H9 (cell line): ENCODE measurements at regions not wholly inside any gene's neighbourhood (a gene's known extent, or its start where the extent isn't known, plus 50 kb on each side); places are given as distances from the start of the nearest gene placed in this dataset.

ENCODE experiments used
- DNase-seq: peaks from one replicate; pipeline ENCODE4 v3.0.0-alpha.2; 2017
- H2AFZ ChIP-seq: one replicate; pipeline ENCODE4 v1.6.1; 2013; ENCODE audit warnings: mild to moderate bottlenecking, low read length, control low read depth, moderate library complexity
- H2AK5ac ChIP-seq: 2 replicates; pipeline ENCODE4 v1.6.1; 2013; ENCODE audit warnings: low read length, control low read depth, mixed read lengths; ENCODE audit not compliant: insufficient read length
- H2BK120ac ChIP-seq: one replicate; pipeline ENCODE4 v1.6.1; 2013; ENCODE audit warnings: low read depth, mild to moderate bottlenecking, low read length, control low read depth, inconsistent platforms; ENCODE audit not compliant: poor library complexity, severe bottlenecking
- H2BK12ac ChIP-seq: 2 replicates; pipeline ENCODE4 v1.6.1; 2013; ENCODE audit warnings: low read length, control low read depth, mixed read lengths, low read depth; ENCODE audit not compliant: insufficient read length
- H2BK15ac ChIP-seq: 2 replicates; pipeline ENCODE4 v1.6.1; 2013; ENCODE audit warnings: low read depth, low read length, control low read depth
- H2BK20ac ChIP-seq: one replicate; pipeline ENCODE4 v1.6.1; 2013; ENCODE audit warnings: low read depth, mild to moderate bottlenecking, low read length, control low read depth, inconsistent platforms; ENCODE audit not compliant: poor library complexity, severe bottlenecking
- H2BK5ac ChIP-seq: 2 replicates; pipeline ENCODE4 v1.6.1; 2013; ENCODE audit warnings: low read length, control low read depth, mixed read lengths; ENCODE audit not compliant: insufficient read length
- H3K14ac ChIP-seq: 2 replicates; pipeline ENCODE4 v1.6.1; 2013; ENCODE audit warnings: low read length, control low read depth; ENCODE audit not compliant: insufficient read depth
- H3K18ac ChIP-seq: 2 replicates; pipeline ENCODE4 v1.6.1; 2013; ENCODE audit warnings: low read depth, mild to moderate bottlenecking, mixed read lengths, low read length, control low read depth; ENCODE audit not compliant: insufficient read length
- H3K23ac ChIP-seq: 2 replicates; pipeline ENCODE4 v1.6.1; 2013; ENCODE audit warnings: low read length, control low read depth, mixed read lengths, low read depth; ENCODE audit not compliant: insufficient read length
- H3K23me2 ChIP-seq: 2 replicates; pipeline ENCODE4 v1.6.1; 2013; ENCODE audit warnings: low read depth, mild to moderate bottlenecking, mixed read lengths, low read length, control low read depth; ENCODE audit not compliant: insufficient read length, poor library complexity, severe bottlenecking
- H3K27ac ChIP-seq: 2 replicates; pipeline ENCODE4 v1.5.1; 2013; ENCODE audit warnings: low read length, control low read depth, mixed read lengths, low read depth; ENCODE audit not compliant: insufficient read length
- H3K27me3 ChIP-seq: 2 replicates; pipeline ENCODE4 v1.6.1; 2013; ENCODE audit warnings: low read length, control low read depth, inconsistent platforms; ENCODE audit not compliant: insufficient read depth
- H3K4ac ChIP-seq: 2 replicates; pipeline ENCODE4 v1.6.1; 2013; ENCODE audit warnings: low read depth, mild to moderate bottlenecking, control low read depth, inconsistent platforms, low read length, moderate library complexity
- H3K4me1 ChIP-seq: 2 replicates; pipeline ENCODE4 v1.6.1; 2013; ENCODE audit warnings: low read length, control low read depth, inconsistent platforms; ENCODE audit not compliant: insufficient read depth
- H3K4me2 ChIP-seq: 2 replicates; pipeline ENCODE4 v1.6.1; 2013; ENCODE audit warnings: low read length, control low read depth, mixed read lengths; ENCODE audit not compliant: insufficient read length, insufficient read depth
- H3K56ac ChIP-seq: 2 replicates; pipeline ENCODE4 v1.6.1; 2013; ENCODE audit warnings: low read depth, mild to moderate bottlenecking, mixed read lengths, low read length, control low read depth; ENCODE audit not compliant: insufficient read length
- H3K79me1 ChIP-seq: 2 replicates; pipeline ENCODE4 v1.6.1; 2013; ENCODE audit warnings: low read depth, mild to moderate bottlenecking, moderate library complexity, low read length, control low read depth, inconsistent platforms; ENCODE audit not compliant: insufficient read depth, poor library complexity, severe bottlenecking
- H3K79me2 ChIP-seq: 2 replicates; pipeline ENCODE4 v1.6.1; 2013; ENCODE audit warnings: low read length, control low read depth, inconsistent platforms; ENCODE audit not compliant: insufficient read depth
- H3K9ac ChIP-seq: 2 replicates; pipeline ENCODE4 v1.6.1; 2013; ENCODE audit warnings: low read length, control low read depth, mixed read lengths; ENCODE audit not compliant: insufficient read length; ENCODE audit errors: extremely low read depth
- H3K9me3 ChIP-seq: one replicate; pipeline ENCODE4 v1.6.1; 2013; ENCODE audit warnings: low read depth, low read length, inconsistent platforms; ENCODE audit not compliant: control insufficient read depth
- H3T11ph ChIP-seq: one replicate; pipeline ENCODE4 v1.6.1; 2013; ENCODE audit warnings: mild to moderate bottlenecking, low read length, control low read depth, inconsistent platforms
- H4K20me1 ChIP-seq: one replicate; pipeline ENCODE4 v1.6.1; 2013; ENCODE audit not compliant: control insufficient read depth, insufficient read length, insufficient read depth
- H4K5ac ChIP-seq: 2 replicates; pipeline ENCODE4 v1.6.1; 2013; ENCODE audit warnings: low read depth, mild to moderate bottlenecking, mixed read lengths, low read length, control low read depth; ENCODE audit not compliant: insufficient read length
- H4K8ac ChIP-seq: replicated peaks from 2 replicates; pipeline ENCODE4 v1.6.1; 2013; ENCODE audit warnings: low read length, control low read depth, mixed read lengths, low read depth; ENCODE audit not compliant: insufficient read length
- H4K91ac ChIP-seq: 2 replicates; pipeline ENCODE4 v1.6.1; 2013; ENCODE audit warnings: low read depth, mild to moderate bottlenecking, moderate library complexity, mixed read lengths, low read length, control low read depth; ENCODE audit not compliant: insufficient read length
- H3K27ac Mint-ChIP-seq, 3 experiments: 2 replicates in 2 of 3; 3 replicates in 1 of 3; pipeline ENCODE4 v1.8.0; 2020 to 2021; ENCODE audit warnings: mixed read lengths in 3 of 3, mild to moderate bottlenecking in 1 of 3, moderate library complexity in 1 of 3
- H3K27me3 Mint-ChIP-seq: 2 replicates; pipeline ENCODE4 v1.8.0; 2021; ENCODE audit warnings: low read depth, mild to moderate bottlenecking, moderate library complexity, mixed read lengths
- H3K36me3 Mint-ChIP-seq, 3 experiments: 2 replicates in 2 of 3; 3 replicates in 1 of 3; pipeline ENCODE4 v1.8.0; 2020 to 2021; ENCODE audit warnings: low read depth in 3 of 3, mixed read lengths in 3 of 3; ENCODE audit not compliant: insufficient read depth in 1 of 3
- H3K4me1 Mint-ChIP-seq, 2 experiments: 2 replicates each; pipeline ENCODE4 v1.8.0; 2020; ENCODE audit warnings: mixed read lengths in 2 of 2
- H3K4me3 Mint-ChIP-seq, 2 experiments: 2 replicates in 1 of 2; 3 replicates in 1 of 2; pipeline ENCODE4 v1.8.0; 2020 to 2021; ENCODE audit warnings: mild to moderate bottlenecking in 2 of 2, mixed read lengths in 2 of 2, moderate library complexity in 1 of 2
- H3K9me3 Mint-ChIP-seq, 2 experiments: 2 replicates in 1 of 2; 3 replicates in 1 of 2; pipeline ENCODE4 v1.8.0; 2020; ENCODE audit warnings: mild to moderate bottlenecking in 2 of 2, mixed read lengths in 2 of 2, moderate library complexity in 1 of 2
- TF ChIP-seq, protein P1 (sequence below): fragments of 200-600 bp; sonication (generic); conservative IDR thresholded peaks from 3 replicates; pipeline ENCODE4 v1.8.0; 2021; ENCODE audit warnings: antibody characterized with exemption, mild to moderate bottlenecking

DNA sequence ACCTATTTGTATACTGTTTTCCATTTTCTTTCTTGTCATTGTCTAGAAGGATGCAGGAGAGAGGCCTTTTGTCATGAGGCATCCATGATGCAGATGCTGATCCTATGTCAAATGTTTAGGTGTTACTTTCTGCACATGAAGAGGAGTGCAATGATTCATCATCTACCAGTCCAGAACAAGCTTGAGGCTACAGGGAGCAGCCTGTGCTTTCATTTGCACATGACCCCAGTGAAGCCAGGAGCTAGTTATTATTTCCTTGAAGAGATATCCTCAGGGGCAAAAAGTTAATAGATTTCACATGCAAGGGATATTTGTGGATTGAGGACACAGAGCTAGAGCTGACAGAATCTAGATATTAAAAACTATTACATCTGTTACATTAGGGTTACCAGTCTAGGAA is 204.4 kb upstream of the TGFBR2 start:
- H3K4me1 Mint-ChIP-seq = peaks cover 5 to 13% of the 10 kb centered on the region in 2 experiments
- no peaks in the 10 kb centered on the region for H3K9me3 Mint-ChIP-seq
- Histone ChIP-seq H3K23ac (no peak overlapping the region), H3K23me2 (no peaks in the 10 kb centered on the region), H3K14ac (no peak overlapping the region), H2AK5ac (no peak overlapping the region), H4K91ac (no peak overlapping the region), H3K79me2 (no peaks in the 10 kb centered on the region; the same call in 1 of the 2 replicates), H2BK20ac (no peak overlapping the region), H2BK12ac (no peak overlapping the region), H2BK120ac (no peak overlapping the region), H3K4me2 (no peak overlapping the region), H3K4me1 (no peaks in the 10 kb centered on the region; the same call in 1 of the 2 replicates), H3K27me3 (no peaks in the 10 kb centered on the region), H4K8ac (no peak overlapping the region), H2BK15ac (no peak overlapping the region), H3K79me1 (no peaks in the 10 kb centered on the region), H3K9ac (no peak overlapping the region), H3K27ac (no peak overlapping the region), H2BK5ac (no peak overlapping the region), H4K20me1 (no peaks in the 10 kb centered on the region), H3T11ph (no peak overlapping the region), H3K56ac (no peak overlapping the region), H3K9me3 (no peaks in the 10 kb centered on the region), H2AFZ (no peak overlapping the region), H3K4ac (no peak overlapping the region), H4K5ac (no peak overlapping the region), H3K18ac (no peak overlapping the region)
- TF ChIP-seq, protein P1, sequence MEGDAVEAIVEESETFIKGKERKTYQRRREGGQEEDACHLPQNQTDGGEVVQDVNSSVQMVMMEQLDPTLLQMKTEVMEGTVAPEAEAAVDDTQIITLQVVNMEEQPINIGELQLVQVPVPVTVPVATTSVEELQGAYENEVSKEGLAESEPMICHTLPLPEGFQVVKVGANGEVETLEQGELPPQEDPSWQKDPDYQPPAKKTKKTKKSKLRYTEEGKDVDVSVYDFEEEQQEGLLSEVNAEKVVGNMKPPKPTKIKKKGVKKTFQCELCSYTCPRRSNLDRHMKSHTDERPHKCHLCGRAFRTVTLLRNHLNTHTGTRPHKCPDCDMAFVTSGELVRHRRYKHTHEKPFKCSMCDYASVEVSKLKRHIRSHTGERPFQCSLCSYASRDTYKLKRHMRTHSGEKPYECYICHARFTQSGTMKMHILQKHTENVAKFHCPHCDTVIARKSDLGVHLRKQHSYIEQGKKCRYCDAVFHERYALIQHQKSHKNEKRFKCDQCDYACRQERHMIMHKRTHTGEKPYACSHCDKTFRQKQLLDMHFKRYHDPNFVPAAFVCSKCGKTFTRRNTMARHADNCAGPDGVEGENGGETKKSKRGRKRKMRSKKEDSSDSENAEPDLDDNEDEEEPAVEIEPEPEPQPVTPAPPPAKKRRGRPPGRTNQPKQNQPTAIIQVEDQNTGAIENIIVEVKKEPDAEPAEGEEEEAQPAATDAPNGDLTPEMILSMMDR = no peak
- no peaks in the 10 kb centered on the region; a peak in 1 of 7 replicates for H3K36me3 Mint-ChIP-seq
- no peak overlapping the region for H3K4me3 Mint-ChIP-seq
- no peak for DNase-seq
- H3K27ac Mint-ChIP-seq = no peak overlapping the region; a peak in 1 of 7 replicates
- no peaks in the 10 kb centered on the region for H3K27me3 Mint-ChIP-seq
